ENCODE measurements at regions not wholly inside any gene's neighbourhood (a gene's known extent, or its start where the extent isn't known, plus 50 kb on each side); places are given as distances from the start of the nearest gene placed in this dataset.
"Not testable (repeated sequence)": the region's sequence is repeated elsewhere in the genome, so short reads cannot be mapped to it uniquely, and the experiment has no call there.

DNA sequence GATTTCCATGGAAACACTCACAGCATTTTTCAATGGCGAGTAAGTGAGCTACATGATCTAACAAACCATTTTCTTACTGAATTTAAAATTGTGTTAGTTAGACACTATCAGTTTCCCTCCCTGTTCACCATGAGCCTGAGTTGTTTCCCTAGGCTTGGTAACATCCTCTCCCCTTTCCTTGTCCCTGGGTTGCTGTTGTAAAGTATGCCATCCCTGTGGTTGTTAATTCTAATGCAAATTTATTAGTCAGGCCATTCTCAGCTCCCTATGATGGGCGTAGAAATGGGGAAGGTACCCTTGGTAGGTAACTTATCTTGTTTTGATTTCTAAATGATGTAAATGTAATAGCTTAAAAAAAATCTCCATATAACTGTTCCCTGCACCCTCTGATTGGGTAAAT lies 143.0 kb downstream of the SPATA31A6 start:
- DNase-seq, result not testable (repeated sequence)

DNA sequence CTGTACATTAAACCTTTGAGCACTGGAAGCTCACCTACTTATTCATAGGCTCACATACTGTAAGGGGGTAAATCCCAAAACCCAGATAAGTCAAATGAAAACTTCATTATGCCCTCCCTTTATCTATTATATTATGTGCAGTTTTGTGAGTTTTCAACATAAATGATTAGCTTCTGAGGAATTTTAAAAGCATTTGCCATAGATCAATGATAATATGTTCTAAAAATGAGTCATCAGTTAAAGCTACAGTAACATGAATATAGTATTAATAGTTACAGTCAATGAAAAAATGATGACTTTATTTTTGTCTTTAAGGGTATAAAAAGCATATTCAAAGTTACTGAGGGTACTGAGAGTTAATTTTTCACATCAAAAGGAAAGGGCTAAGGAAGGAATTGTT lies 151.9 kb downstream of the SPATA31A6 start:
- DNase-seq, result not testable (repeated sequence)

DNA sequence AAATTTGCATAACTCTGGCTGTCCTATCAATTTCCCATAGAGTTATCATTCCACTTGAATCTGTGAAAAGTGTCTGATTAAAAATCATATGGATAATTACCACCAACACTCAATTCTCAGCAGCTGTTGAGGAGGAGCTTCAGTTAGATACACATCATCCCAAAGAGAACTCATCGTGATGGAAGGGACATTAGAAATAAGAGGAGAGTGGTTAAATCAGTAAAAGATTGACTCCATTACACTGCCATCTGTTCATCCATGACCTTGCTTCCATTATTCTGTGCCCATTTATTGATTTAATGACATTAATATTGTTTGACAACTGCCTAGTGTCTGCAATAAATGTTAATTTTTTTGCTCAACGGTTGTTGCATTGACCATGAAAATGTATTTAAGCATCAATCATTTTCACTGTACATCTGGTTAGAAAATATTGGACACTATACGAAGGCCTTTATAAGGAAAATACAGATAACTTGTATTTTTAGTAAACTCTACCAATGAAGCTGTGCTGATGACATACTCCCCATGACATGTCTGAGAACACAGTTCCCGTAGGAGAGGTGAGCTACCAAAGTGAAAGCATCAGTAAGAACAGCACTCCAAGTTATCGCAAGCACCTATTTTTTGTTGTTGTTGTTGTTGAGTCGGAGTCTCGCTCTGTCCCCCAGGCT lies 152.7 kb downstream of the SPATA31A6 start:
- DNase-seq, result not testable (repeated sequence)

GRCh38 chr9:42338275-42338674 lies 154.8 kb downstream of the SPATA31A6 start:
- not testable (repeated sequence) for DNase-seq

- not testable (repeated sequence) for DNase-seq
Observed at GRCh38 chr9:42339671-42340434, 156.4 kb downstream of the SPATA31A6 start.

GRCh38 chr9:42340435-42340723 lies 156.9 kb downstream of the SPATA31A6 start:
- DNase-seq, result not testable (repeated sequence)

DNA sequence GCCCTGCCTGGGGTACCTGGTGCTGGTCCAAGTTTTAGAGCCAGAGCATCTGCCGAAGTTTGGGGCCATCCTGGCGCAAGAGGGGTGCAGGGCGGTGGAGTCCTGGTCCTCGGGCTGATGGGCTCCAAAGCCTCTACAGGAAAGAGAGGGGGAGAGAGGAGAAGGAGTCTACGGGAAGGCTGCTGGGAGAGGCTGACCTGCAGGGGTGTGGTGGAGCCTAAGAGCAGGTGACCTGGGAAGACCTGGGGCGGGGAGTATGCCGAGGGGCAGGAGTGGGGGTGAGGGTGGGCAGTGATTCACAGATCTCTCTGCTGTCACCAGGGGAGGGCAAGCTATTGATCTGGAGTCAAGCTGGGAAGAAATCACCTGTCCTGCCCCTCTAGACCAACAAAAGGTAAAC lies 158.4 kb downstream of the SPATA31A6 start:
- DNase-seq, result not testable (repeated sequence)

DNA sequence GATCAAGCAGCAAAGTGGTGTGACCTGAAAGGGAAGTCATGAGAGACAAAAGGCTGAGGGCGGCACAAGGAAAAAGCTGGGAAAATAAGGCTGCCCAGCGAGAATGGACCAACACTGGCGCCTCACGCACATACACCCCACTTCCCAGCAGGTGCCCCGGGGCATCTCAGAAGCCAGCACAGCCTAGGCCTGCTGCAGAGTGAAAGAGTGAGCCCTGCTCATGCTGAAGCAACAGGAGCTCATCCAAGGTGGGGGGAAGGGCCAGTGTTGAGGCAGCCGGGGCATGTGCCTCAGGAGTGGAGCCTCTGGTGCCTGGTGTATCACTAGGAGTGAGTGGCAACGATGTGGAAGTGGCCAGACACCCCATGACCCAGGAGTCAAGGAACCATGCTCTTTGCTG lies 158.8 kb downstream of the SPATA31A6 start:
- DNase-seq, result not testable (repeated sequence)

DNA sequence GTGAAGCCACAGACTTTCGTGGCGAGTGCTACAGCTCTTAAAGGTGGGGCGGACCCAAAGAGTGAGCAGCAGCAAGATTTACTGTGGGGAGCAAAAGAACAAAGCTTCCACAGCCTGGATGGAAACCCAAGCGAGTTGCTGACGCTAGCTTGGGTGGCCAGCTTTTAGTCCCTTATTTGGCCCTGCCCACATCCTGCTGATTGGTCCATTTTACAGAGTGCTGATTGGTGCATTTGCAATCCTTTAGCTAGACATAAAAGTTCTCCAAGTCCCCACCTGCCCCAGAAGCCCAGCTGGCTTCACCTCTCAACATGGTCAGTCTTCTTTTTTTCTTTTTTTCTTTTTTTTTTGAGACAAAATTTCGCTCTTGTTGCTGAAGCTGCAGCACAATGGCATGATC lies 161.0 kb downstream of the SPATA31A6 start:
- DNase-seq, result not testable (repeated sequence)

GRCh38 chr9:42346916-42347315 lies 163.5 kb downstream of the SPATA31A6 start:
- not testable (repeated sequence) for DNase-seq

- not testable (repeated sequence) for DNase-seq
Observed at GRCh38 chr9:42349181-42349580, 165.7 kb downstream of the SPATA31A6 start.

DNA sequence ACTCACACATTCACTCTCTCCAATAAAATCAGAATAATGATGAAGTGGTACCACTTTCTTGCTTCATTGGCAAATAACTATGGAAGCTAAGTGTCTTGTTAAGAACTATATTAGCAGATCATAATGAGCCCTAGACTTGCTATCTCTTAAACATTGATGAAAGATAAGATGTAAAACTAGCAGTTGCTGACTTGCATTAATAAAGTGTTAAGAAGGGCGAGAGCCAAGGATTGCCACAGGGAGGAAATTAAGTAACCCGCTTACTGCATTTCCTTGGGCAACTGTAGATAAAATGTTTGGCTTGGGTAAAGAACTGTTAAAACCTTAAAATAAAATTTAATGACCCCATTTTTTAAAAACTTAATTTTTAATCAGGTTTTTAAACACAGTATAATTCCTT lies 167.0 kb downstream of the SPATA31A6 start:
- not testable (repeated sequence) for DNase-seq

DNA sequence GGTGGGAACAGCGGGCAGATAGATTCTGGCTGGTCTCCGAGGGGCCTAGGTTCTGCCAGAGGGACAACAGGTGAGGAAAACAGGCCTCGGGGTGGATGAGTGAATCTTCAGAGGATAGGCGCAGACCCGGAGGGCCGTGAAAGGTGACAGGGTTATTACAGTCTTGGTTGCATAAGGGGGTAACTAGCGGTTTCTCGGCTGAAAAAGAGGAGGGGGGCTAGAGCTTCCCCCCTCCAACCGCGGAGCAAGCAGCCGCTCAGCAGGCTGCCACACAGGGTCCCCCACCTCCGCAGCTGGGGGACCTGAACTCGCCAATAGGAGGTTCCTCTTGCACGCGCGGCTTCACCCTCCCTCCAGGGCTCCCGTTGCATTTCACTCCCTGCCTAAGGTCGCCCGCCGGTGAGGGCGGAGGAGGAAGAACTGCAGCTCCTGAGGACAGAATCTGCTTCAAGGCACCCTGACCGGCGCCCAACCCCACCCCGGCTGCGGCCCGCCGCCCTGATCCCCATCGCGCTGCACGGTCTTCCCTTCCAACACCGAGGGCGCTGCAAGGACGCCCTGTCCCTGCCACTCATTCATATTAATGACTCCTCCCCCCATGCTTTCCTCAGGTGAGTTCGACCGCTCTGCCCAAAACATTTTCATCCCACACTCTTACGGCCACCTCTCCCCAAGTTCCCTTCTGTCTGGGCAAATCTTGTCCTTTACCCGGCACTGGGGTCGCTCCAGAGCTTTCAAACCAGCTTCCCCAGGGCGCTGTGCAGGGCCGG lies 174.3 kb downstream of the SPATA31A6 start:
- DNase-seq, result not testable (repeated sequence)

DNA sequence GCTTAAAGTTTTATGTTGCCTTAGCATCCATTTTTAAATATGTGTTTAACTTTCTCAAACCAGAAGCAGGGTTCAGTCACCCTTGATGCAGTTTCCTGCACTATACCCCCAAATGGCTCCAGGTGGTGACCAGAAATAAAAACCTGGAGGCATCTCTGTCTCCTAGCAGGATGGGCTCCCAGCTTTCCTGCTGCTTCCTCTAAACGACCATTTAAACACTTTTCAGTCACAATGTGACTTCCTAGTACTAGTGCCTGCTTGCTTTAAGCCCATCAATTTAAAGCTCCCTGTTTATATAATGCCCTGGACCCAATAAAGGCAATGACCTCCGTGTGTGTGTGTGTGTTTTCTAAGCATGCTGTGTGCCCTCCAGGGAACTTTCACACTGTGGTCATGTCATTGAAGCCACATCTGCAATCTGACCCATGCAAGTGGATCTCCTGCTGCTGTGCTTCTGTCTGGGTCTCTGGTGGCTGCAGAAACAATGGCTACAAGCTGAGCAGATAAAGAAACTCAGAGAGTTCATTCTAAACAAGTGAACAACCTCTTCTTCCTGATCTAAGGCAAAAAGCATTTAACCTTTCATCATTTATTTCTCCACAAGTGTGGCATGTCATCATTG lies 175.3 kb downstream of the SPATA31A6 start:
- not testable (repeated sequence) for DNase-seq

DNA sequence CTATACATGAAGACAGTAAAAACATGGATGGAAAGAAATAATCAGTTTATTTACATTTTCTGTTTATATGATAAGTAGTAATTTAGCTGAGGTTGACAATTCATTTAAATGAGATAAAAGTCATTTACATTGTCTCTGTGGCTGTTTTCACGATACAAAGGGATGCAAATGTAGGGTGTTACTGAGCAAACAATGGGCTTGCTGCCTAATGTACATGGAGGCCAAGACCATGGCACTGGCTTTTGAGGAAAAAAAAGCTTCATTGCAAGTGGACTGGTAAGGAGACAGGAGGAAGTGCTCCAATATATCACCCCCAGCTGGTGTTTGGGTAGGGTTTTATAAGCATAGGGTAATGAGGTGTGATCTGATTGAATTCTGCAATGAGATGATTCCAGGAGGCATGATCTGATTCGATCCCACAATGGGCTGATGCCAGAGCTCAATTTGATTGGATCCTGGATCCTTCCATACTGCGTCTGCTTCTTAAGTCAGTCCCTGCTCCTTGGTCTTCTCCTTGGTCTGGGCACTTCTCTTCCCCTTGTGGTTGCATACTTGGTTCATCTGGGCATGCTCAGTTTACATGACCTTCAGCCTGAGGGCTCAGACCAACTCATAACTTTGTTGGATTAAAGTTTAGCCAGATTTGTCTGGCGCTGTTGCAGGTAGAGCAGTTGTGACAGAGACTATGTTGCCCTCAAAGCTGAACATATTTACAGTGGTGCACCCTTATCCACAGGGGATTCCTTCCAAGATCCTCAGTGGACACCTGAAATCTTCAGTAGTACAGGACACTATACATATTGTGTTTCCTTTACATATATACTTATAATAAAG lies 181.2 kb downstream of the SPATA31A6 start:
- DNase-seq, result not testable (repeated sequence)

- not testable (repeated sequence) for DNase-seq
Observed at GRCh38 chr9:42365244-42365945, 181.9 kb downstream of the SPATA31A6 start.

- DNase-seq, result not testable (repeated sequence)
Observed at GRCh38 chr9:42368279-42368881, 184.9 kb downstream of the SPATA31A6 start.

- DNase-seq, result not testable (repeated sequence)
Observed at GRCh38 chr9:42370172-42370571, 186.7 kb downstream of the SPATA31A6 start.

- not testable (repeated sequence) for DNase-seq
Observed at GRCh38 chr9:42371417-42371816, 188.0 kb downstream of the SPATA31A6 start.

DNA sequence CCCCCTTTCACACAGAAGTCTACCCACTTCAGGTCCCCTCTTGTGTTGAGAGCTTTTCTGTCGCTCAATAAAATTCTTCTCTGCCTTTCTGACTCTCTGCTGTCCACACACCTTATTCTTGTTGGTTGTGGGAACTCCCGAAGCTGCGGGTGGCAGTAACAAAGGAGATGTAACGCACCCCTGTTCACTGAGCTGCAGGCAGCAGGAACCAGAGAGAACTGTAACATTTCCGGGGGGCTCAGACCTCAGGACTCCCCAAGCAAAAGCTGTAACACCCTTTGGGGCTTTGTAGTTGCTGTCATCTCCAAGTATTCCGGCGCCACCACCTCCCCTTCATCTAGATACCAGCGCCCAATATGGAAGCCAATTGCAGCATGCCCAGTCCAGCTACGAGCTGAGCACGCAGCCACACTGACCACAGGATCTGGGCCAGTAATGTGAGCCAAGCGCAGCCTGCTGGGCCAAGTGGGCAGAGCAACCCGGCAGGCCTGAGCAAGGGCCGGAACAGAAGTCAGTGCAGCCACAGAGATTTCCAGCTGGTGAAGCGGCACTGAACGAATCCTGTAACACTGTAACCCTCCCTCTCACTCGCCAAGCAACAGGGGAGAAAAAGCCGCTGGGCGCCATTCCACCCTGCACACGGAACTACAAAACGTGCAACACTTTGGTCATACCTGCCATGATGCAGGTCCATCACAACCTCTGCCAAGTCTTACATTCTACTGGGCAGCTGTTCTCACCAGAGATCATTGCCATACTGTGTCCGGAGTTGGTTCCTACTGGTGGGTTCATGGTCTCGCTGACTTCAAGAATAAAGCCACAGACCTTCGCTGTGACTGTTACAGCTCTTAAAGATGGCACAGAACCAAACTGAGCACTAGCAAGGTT lies 194.3 kb downstream of the SPATA31A6 start:
- DNase-seq, result not testable (repeated sequence)
